ENCODE measurements at regions not wholly inside any gene's neighbourhood (a gene's known extent, or its start where the extent isn't known, plus 50 kb on each side); places are given as distances from the start of the nearest gene placed in this dataset.

GRCh38 chr5:143515829-143516228 is 112.3 kb upstream of the NR3C1 start:
- H3K4me1 ChIP-seq (ENCODE audit: control insufficient read depth in 2 of 3, insufficient read depth in 2 of 3, low read depth in 1 of 3, low read length in 3 of 3): no peaks in the 10 kb centered on the region
- intact Hi-C loops (cut with DNase I): no loop called here
- H3K9ac ChIP-seq (ENCODE audit: low read length in 3 of 3): no peak overlapping the region
- no peaks in the 10 kb centered on the region for H3K9me3 ChIP-seq (ENCODE audit: control insufficient read depth in 2 of 3, insufficient read depth in 1 of 3, low read length in 3 of 3)
- FAIRE-seq (no peak), DNase-seq (no peak)
- H3K4me3 ChIP-seq (ENCODE audit: low read length in 3 of 3): no peak overlapping the region
- no peak for TF ChIP-seq CTCF (IDR thresholded peaks at IDR 0.05; ENCODE audit: borderline replicate concordance, extremely low read depth, insufficient read depth)
- H3K27me3 ChIP-seq (ENCODE audit: control insufficient read depth, insufficient read depth, low read length): no peaks in the 10 kb centered on the region
- no peak overlapping the region for H3K27ac ChIP-seq (ENCODE audit: low read depth in 2 of 2, low read length in 2 of 2)
- H3K36me3 ChIP-seq (ENCODE audit: control insufficient read depth in 2 of 3, insufficient read depth in 3 of 3, low read length in 3 of 3): no peaks in the 10 kb centered on the region

- Histone ChIP-seq H3K27me3 (ENCODE audit: control insufficient read depth, insufficient read depth, low read length) (no peaks in the 10 kb centered on the region), H3K4me1 (ENCODE audit: control insufficient read depth in 2 of 3, insufficient read depth in 2 of 3, low read depth in 1 of 3, low read length in 3 of 3) (no peaks in the 10 kb centered on the region), H3K36me3 (ENCODE audit: control insufficient read depth in 2 of 3, insufficient read depth in 3 of 3, low read length in 3 of 3) (no peaks in the 10 kb centered on the region), H3K9me3 (ENCODE audit: control insufficient read depth in 2 of 3, insufficient read depth in 1 of 3, low read length in 3 of 3) (no peaks in the 10 kb centered on the region), H3K9ac (ENCODE audit: low read length in 3 of 3) (no peak overlapping the region), H3K4me3 (ENCODE audit: low read length in 3 of 3) (no peak overlapping the region), H3K27ac (ENCODE audit: low read depth in 2 of 2, low read length in 2 of 2) (no peak overlapping the region)
- DNase-seq (no peak), FAIRE-seq (no peak)
- TF ChIP-seq CTCF (IDR thresholded peaks at IDR 0.05; ENCODE audit: borderline replicate concordance, extremely low read depth, insufficient read depth): no peak
- intact Hi-C loops (cut with DNase I): no loop called here
Observed at GRCh38 chr5:143514616-143515335, 111.3 kb upstream of the NR3C1 start.

GRCh38 chr5:143513720-143514119 is 110.2 kb upstream of the NR3C1 start:
- FAIRE-seq (no peak), DNase-seq (no peak)
- H3K27ac ChIP-seq (ENCODE audit: low read depth in 2 of 2, low read length in 2 of 2): no peak overlapping the region
- no peaks in the 10 kb centered on the region for H3K27me3 ChIP-seq (ENCODE audit: control insufficient read depth, insufficient read depth, low read length)
- H3K36me3 ChIP-seq (ENCODE audit: control insufficient read depth in 2 of 3, insufficient read depth in 3 of 3, low read length in 3 of 3): no peaks in the 10 kb centered on the region
- no peak overlapping the region for H3K9ac ChIP-seq (ENCODE audit: low read length in 3 of 3)
- intact Hi-C loops (cut with DNase I): no loop called here
- TF ChIP-seq CTCF (IDR thresholded peaks at IDR 0.05; ENCODE audit: borderline replicate concordance, extremely low read depth, insufficient read depth): no peak
- H3K4me1 ChIP-seq (ENCODE audit: control insufficient read depth in 2 of 3, insufficient read depth in 2 of 3, low read depth in 1 of 3, low read length in 3 of 3): no peaks in the 10 kb centered on the region
- H3K9me3 ChIP-seq (ENCODE audit: control insufficient read depth in 2 of 3, insufficient read depth in 1 of 3, low read length in 3 of 3): no peaks in the 10 kb centered on the region
- H3K4me3 ChIP-seq (ENCODE audit: low read length in 3 of 3): no peak overlapping the region

- no peaks in the 10 kb centered on the region for H3K36me3 ChIP-seq (ENCODE audit: control insufficient read depth in 2 of 3, insufficient read depth in 3 of 3, low read length in 3 of 3)
- DNase-seq: no peak
- no peak overlapping the region for H3K4me3 ChIP-seq (ENCODE audit: low read length in 3 of 3)
- FAIRE-seq: no peak
- H3K9ac ChIP-seq (ENCODE audit: low read length in 3 of 3): no peak overlapping the region
- H3K27me3 ChIP-seq (ENCODE audit: control insufficient read depth, insufficient read depth, low read length): no peaks in the 10 kb centered on the region
- H3K9me3 ChIP-seq (ENCODE audit: control insufficient read depth in 2 of 3, insufficient read depth in 1 of 3, low read length in 3 of 3): no peaks in the 10 kb centered on the region
- TF ChIP-seq CTCF (IDR thresholded peaks at IDR 0.05; ENCODE audit: borderline replicate concordance, extremely low read depth, insufficient read depth): no peak
- H3K4me1 ChIP-seq (ENCODE audit: control insufficient read depth in 2 of 3, insufficient read depth in 2 of 3, low read depth in 1 of 3, low read length in 3 of 3): peaks cover 0 to 10% (median 5%) of the 10 kb centered on the region in 3 donors
- intact Hi-C loops (cut with DNase I): no loop called here
- H3K27ac ChIP-seq (ENCODE audit: low read depth in 2 of 2, low read length in 2 of 2): no peak overlapping the region
Observed at GRCh38 chr5:143511736-143512135, 108.2 kb upstream of the NR3C1 start.

Measured in kidney (tissue), 13 donors.